ENCODE measurements at regions not wholly inside any gene's neighbourhood (a gene's known extent, or its start where the extent isn't known, plus 50 kb on each side); places are given as distances from the start of the nearest gene placed in this dataset.

DNA sequence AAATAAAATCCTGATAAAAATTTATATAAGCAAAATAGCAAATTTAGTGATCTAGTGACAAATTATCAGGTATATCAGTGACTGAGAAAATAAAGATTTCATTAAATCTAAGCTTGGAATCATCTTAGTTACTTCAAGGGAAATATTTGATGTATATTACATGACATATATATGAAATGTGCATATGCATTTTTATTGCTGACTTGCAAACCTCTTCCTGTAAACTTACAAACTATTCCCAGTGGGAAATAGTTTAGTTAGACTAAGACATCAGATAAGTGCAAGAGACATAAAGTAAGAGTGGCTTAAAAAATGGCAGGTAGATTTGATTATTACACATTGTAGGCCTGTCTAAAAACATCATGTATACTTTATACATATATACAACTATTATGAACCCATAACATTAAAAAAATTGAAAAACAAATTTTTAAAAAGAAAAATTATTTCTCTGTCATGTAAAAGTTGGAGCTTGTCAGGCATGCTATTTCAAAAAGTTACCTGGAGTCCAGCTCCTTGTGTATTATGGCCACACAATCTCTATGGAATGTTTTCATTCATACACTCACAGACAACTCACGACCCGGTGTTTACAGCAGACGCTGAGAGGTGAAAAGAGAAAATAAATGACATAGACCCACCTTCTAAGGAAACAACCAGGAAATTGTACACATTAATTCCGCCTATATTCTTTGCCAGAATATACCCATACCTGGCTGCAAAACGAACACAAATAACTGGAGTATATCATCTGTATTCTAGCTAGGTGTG is 724.5 kb downstream of the SLITRK6 start:
- no peaks in the 10 kb centered on the region for H3K27me3 ChIP-seq (ENCODE audit: control insufficient read depth, insufficient read depth, low read length)
- no peak for DNase-seq (ENCODE audit: low read depth in 4 of 6, low spot score in 6 of 6)
- H3K27ac ChIP-seq (ENCODE audit: low read depth, low read length), result no peak overlapping the region
- no peak overlapping the region for H3K4me3 ChIP-seq (ENCODE audit: low read depth, low read length)
- no peaks in the 10 kb centered on the region for H3K4me1 ChIP-seq (ENCODE audit: control insufficient read depth, insufficient read depth, low read length)
- WGBS (ENCODE audit: insufficient coverage), result no CpG with 5 or more reads among the region's 5 CpGs
- H3K36me3 ChIP-seq (ENCODE audit: control insufficient read depth, insufficient read depth, low read length), result no peaks in the 10 kb centered on the region
- no peaks in the 10 kb centered on the region for H3K9me3 ChIP-seq (ENCODE audit: control insufficient read depth, insufficient read depth, low read length)

DNA sequence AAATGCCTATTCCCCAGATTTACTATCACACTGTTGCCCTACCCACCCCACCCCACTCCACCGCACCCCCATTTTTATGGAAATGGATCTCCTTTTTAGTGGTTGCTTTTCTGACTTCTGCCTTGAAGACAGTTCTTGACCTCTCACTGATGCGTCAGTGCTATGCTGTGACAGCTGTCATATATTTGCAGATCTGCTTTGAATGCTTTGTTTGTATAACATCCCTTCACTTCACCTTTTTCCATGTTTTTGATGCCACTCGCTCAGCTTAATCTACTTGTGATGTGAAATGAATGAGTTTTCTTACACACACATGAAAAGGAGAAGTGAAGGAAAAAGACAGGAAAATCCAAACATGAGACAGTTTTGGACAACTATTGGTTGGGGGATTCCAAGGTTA is 731.0 kb downstream of the SLITRK6 start:
- no peak overlapping the region for H3K4me3 ChIP-seq (ENCODE audit: low read depth, low read length)

GRCh38 chr13:85040215-85040614 is 759.0 kb downstream of the SLITRK6 start:
- Histone ChIP-seq H3K27ac (ENCODE audit: low read depth, low read length) (no peak overlapping the region), H3K4me3 (ENCODE audit: low read depth, low read length) (no peak overlapping the region), H3K36me3 (ENCODE audit: control insufficient read depth, insufficient read depth, low read length) (no peaks in the 10 kb centered on the region), H3K9me3 (ENCODE audit: control insufficient read depth, insufficient read depth, low read length) (no peaks in the 10 kb centered on the region), H3K27me3 (ENCODE audit: control insufficient read depth, insufficient read depth, low read length) (no peaks in the 10 kb centered on the region), H3K4me1 (ENCODE audit: control insufficient read depth, insufficient read depth, low read length) (no peaks in the 10 kb centered on the region)
- no CpG with 5 or more reads among the region's 1 CpG for WGBS (ENCODE audit: insufficient coverage)
- DNase-seq (ENCODE audit: low read depth in 4 of 6, low spot score in 6 of 6), result peak in 3 of 6 donors; percentile 7 to 96 (median 25)

More for the DNA sequence above, 731.0 kb downstream of the SLITRK6 start:
- Histone ChIP-seq H3K9me3 (ENCODE audit: control insufficient read depth, insufficient read depth, low read length) (no peaks in the 10 kb centered on the region), H3K4me1 (ENCODE audit: control insufficient read depth, insufficient read depth, low read length) (no peaks in the 10 kb centered on the region), H3K27me3 (ENCODE audit: control insufficient read depth, insufficient read depth, low read length) (no peaks in the 10 kb centered on the region), H3K36me3 (ENCODE audit: control insufficient read depth, insufficient read depth, low read length) (no peaks in the 10 kb centered on the region), H3K27ac (ENCODE audit: low read depth, low read length) (no peak overlapping the region)
- peak in 1 of 6 donors; percentile 12 for DNase-seq (ENCODE audit: low read depth in 4 of 6, low spot score in 6 of 6)
- no CpG with 5 or more reads among the region's 3 CpGs for WGBS (ENCODE audit: insufficient coverage)

- Histone ChIP-seq H3K4me1 (ENCODE audit: control insufficient read depth, insufficient read depth, low read length) (no peaks in the 10 kb centered on the region), H3K9me3 (ENCODE audit: control insufficient read depth, insufficient read depth, low read length) (no peaks in the 10 kb centered on the region), H3K27me3 (ENCODE audit: control insufficient read depth, insufficient read depth, low read length) (no peaks in the 10 kb centered on the region), H3K27ac (ENCODE audit: low read depth, low read length) (no peak overlapping the region), H3K4me3 (ENCODE audit: low read depth, low read length) (no peak overlapping the region), H3K36me3 (ENCODE audit: control insufficient read depth, insufficient read depth, low read length) (no peaks in the 10 kb centered on the region)
- DNase-seq (ENCODE audit: low read depth in 4 of 6, low spot score in 6 of 6), result no peak
- WGBS (ENCODE audit: insufficient coverage), result no CpG with 5 or more reads among the region's 1 CpG
Measured at GRCh38 chr13:85031771-85032170, 767.4 kb downstream of the SLITRK6 start.

DNA sequence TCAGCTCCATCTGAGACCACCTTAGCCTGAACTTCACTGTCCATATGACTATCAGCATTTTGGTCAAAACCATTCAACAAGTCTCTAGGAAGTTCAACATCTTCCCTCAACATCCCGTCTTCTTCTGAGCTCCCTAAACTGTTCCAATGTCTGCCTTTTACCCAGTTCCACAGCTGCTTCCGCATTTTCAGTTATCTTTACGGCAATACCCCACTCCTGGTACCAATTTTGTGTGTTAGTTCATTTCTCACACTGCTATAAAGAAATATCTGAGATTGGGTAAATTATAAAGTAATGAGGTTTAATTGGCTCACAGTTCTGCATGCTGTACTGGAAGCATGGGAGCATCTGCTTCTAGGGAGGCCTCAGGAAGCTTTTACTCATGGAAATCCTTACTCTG is 771.2 kb downstream of the SLITRK6 start:
- WGBS (ENCODE audit: insufficient coverage), result 71% methylated on average over 1 of the region's 3 CpGs
- DNase-seq (ENCODE audit: low read depth in 4 of 6, low spot score in 6 of 6), result no peak
- no peak overlapping the region for H3K27ac ChIP-seq (ENCODE audit: low read depth, low read length)
- no peaks in the 10 kb centered on the region for H3K4me1 ChIP-seq (ENCODE audit: control insufficient read depth, insufficient read depth, low read length)
- H3K4me3 ChIP-seq (ENCODE audit: low read depth, low read length), result no peak overlapping the region
- H3K36me3 ChIP-seq (ENCODE audit: control insufficient read depth, insufficient read depth, low read length), result no peaks in the 10 kb centered on the region
- H3K27me3 ChIP-seq (ENCODE audit: control insufficient read depth, insufficient read depth, low read length), result no peaks in the 10 kb centered on the region
- H3K9me3 ChIP-seq (ENCODE audit: control insufficient read depth, insufficient read depth, low read length), result no peaks in the 10 kb centered on the region

- Histone ChIP-seq H3K4me3 (ENCODE audit: low read depth, low read length) (no peak overlapping the region), H3K36me3 (ENCODE audit: control insufficient read depth, insufficient read depth, low read length) (no peaks in the 10 kb centered on the region), H3K27me3 (ENCODE audit: control insufficient read depth, insufficient read depth, low read length) (no peaks in the 10 kb centered on the region), H3K27ac (ENCODE audit: low read depth, low read length) (no peak overlapping the region), H3K9me3 (ENCODE audit: control insufficient read depth, insufficient read depth, low read length) (no peaks in the 10 kb centered on the region), H3K4me1 (ENCODE audit: control insufficient read depth, insufficient read depth, low read length) (no peaks in the 10 kb centered on the region)
- no CpG with 5 or more reads among the region's 1 CpG for WGBS (ENCODE audit: insufficient coverage)
- DNase-seq (ENCODE audit: low read depth in 4 of 6, low spot score in 6 of 6), result no peak
Measured at GRCh38 chr13:85019121-85019520, 780.1 kb downstream of the SLITRK6 start.

- Histone ChIP-seq H3K4me3 (ENCODE audit: low read depth, low read length) (no peak overlapping the region), H3K36me3 (ENCODE audit: control insufficient read depth, insufficient read depth, low read length) (no peaks in the 10 kb centered on the region), H3K4me1 (ENCODE audit: control insufficient read depth, insufficient read depth, low read length) (no peaks in the 10 kb centered on the region), H3K27me3 (ENCODE audit: control insufficient read depth, insufficient read depth, low read length) (no peaks in the 10 kb centered on the region), H3K27ac (ENCODE audit: low read depth, low read length) (no peak overlapping the region), H3K9me3 (ENCODE audit: control insufficient read depth, insufficient read depth, low read length) (no peaks in the 10 kb centered on the region)
- DNase-seq (ENCODE audit: low read depth in 4 of 6, low spot score in 6 of 6), result no peak
Measured at GRCh38 chr13:85013006-85013405, 786.2 kb downstream of the SLITRK6 start.

- H3K36me3 ChIP-seq (ENCODE audit: control insufficient read depth, insufficient read depth, low read length), result no peaks in the 10 kb centered on the region
- no peak for DNase-seq (ENCODE audit: low read depth in 4 of 6, low spot score in 6 of 6)
- H3K4me1 ChIP-seq (ENCODE audit: control insufficient read depth, insufficient read depth, low read length), result no peaks in the 10 kb centered on the region
- H3K27ac ChIP-seq (ENCODE audit: low read depth, low read length), result no peak overlapping the region
- H3K9me3 ChIP-seq (ENCODE audit: control insufficient read depth, insufficient read depth, low read length), result no peaks in the 10 kb centered on the region
- no CpG with 5 or more reads among the region's 3 CpGs for WGBS (ENCODE audit: insufficient coverage)
- no peaks in the 10 kb centered on the region for H3K27me3 ChIP-seq (ENCODE audit: control insufficient read depth, insufficient read depth, low read length)
- H3K4me3 ChIP-seq (ENCODE audit: low read depth, low read length), result no peak overlapping the region
Measured at GRCh38 chr13:85009447-85009846, 789.8 kb downstream of the SLITRK6 start.

DNA sequence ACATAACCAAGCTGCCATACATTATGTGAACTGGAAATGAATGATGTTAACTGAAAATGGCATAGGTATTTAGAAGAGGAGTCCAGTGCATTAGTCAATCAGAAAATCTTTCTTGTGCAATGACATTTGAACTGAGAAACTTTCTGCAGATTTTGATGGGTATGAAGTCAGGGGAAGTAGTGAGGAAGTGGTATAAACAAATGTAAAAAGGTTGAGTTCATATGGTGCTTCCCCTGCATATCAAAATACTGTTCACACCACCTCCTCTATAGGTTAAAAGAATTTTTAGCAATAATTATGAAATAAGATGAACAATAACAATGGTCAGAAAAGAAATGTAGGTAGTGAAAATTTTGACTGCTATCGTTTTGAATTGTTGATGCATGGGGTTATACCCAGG is 800.0 kb downstream of the SLITRK6 start:
- no CpG with 5 or more reads among the region's 1 CpG for WGBS (ENCODE audit: insufficient coverage)
- no peak for DNase-seq (ENCODE audit: low read depth in 4 of 6, low spot score in 6 of 6)

DNA sequence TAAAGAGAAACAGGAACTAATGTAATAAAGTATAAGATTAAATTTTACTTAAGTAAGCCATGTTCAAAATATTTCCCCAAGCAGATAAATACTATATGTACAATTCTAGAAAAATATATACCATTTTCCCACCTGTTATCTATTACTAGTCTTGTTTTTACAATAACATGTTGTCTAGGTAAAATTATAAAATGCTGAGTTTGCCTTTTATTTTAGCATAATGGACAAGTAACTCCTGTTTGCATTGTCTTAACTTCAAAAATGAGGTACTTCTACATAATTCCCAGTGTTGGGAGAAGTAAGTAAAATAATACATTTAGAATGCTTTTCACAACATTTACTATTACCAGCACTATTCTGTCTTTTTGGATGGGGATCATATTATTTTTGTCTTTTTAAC is 800.5 kb downstream of the SLITRK6 start:
- no peaks in the 10 kb centered on the region for H3K36me3 ChIP-seq (ENCODE audit: control insufficient read depth, insufficient read depth, low read length)
- DNase-seq (ENCODE audit: low read depth in 4 of 6, low spot score in 6 of 6), result no peak
- no peak overlapping the region for H3K4me3 ChIP-seq (ENCODE audit: low read depth, low read length)
- H3K4me1 ChIP-seq (ENCODE audit: control insufficient read depth, insufficient read depth, low read length), result no peaks in the 10 kb centered on the region
- H3K27ac ChIP-seq (ENCODE audit: low read depth, low read length), result no peak overlapping the region
- H3K27me3 ChIP-seq (ENCODE audit: control insufficient read depth, insufficient read depth, low read length), result no peaks in the 10 kb centered on the region
- H3K9me3 ChIP-seq (ENCODE audit: control insufficient read depth, insufficient read depth, low read length), result no peaks in the 10 kb centered on the region

More for the DNA sequence above, 800.0 kb downstream of the SLITRK6 start:
- H3K27me3 ChIP-seq (ENCODE audit: control insufficient read depth, insufficient read depth, low read length), result no peaks in the 10 kb centered on the region
- H3K4me1 ChIP-seq (ENCODE audit: control insufficient read depth, insufficient read depth, low read length), result no peaks in the 10 kb centered on the region
- no peaks in the 10 kb centered on the region for H3K36me3 ChIP-seq (ENCODE audit: control insufficient read depth, insufficient read depth, low read length)
- no peak overlapping the region for H3K4me3 ChIP-seq (ENCODE audit: low read depth, low read length)
- no peaks in the 10 kb centered on the region for H3K9me3 ChIP-seq (ENCODE audit: control insufficient read depth, insufficient read depth, low read length)
- no peak overlapping the region for H3K27ac ChIP-seq (ENCODE audit: low read depth, low read length)

Measured in spinal cord (tissue), 9 donors.